Stimulated activated CD4-positive, alpha-beta T cell treated with anti-CD3 and anti-CD28 coated beads, TNF-alpha, amount 100 ng/mL, for 4 hours (primary cell): ENCODE measurements at regions not wholly inside any gene's neighbourhood (a gene's known extent, or its start where the extent isn't known, plus 50 kb on each side); places are given as distances from the start of the nearest gene placed in this dataset.

Experiments
- DNase-seq, 3 experiments: peaks; one replicate each; pipeline ENCODE4 v3.0.0-alpha.2; 2020; ENCODE audit warnings: low read depth in 3 of 3

- DNase-seq: no peak
Observed at GRCh38 chr14:104514156-104514848, 65.3 kb upstream of the C14orf180 start.

GRCh38 chr14:104515059-104515810 is 64.3 kb upstream of the C14orf180 start:
- DNase-seq: no peak

GRCh38 chr14:104515811-104516780 is 63.5 kb upstream of the C14orf180 start:
- DNase-seq: no peak

GRCh38 chr14:104516906-104517305 is 62.7 kb upstream of the C14orf180 start:
- no peak for DNase-seq

- no peak for DNase-seq
Observed at GRCh38 chr14:104517426-104517825, 62.1 kb upstream of the C14orf180 start.

GRCh38 chr14:104517867-104518266 is 61.7 kb upstream of the C14orf180 start:
- DNase-seq: no peak

GRCh38 chr14:104518659-104519350 is 60.8 kb upstream of the C14orf180 start:
- no peak for DNase-seq

- DNase-seq: no peak
Observed at GRCh38 chr14:104519721-104520120, 59.8 kb upstream of the C14orf180 start.

- no peak for DNase-seq
Observed at GRCh38 chr14:104520620-104521410, 58.7 kb upstream of the C14orf180 start.

GRCh38 chr14:104521816-104522745 is 57.5 kb upstream of the C14orf180 start:
- DNase-seq: no peak

- DNase-seq: no peak
Observed at GRCh38 chr14:104522926-104523545, 56.5 kb upstream of the C14orf180 start.

GRCh38 chr14:104523546-104523935 is 56.0 kb upstream of the C14orf180 start:
- no peak for DNase-seq

GRCh38 chr14:104524726-104525125 is 54.8 kb upstream of the C14orf180 start:
- DNase-seq: no peak

- DNase-seq: no peak
Observed at GRCh38 chr14:104526723-104527645, 52.6 kb upstream of the C14orf180 start.

- no peak for DNase-seq
Observed at GRCh38 chr14:104527857-104528459, 51.6 kb upstream of the C14orf180 start.

- no peak for DNase-seq
Observed at GRCh38 chr14:104528496-104528895, 51.1 kb upstream of the C14orf180 start.
